Liver (tissue), 8 donors: ENCODE measurements at regions not wholly inside any gene's neighbourhood (a gene's known extent, or its start where the extent isn't known, plus 50 kb on each side); places are given as distances from the start of the nearest gene placed in this dataset.

Experiments
- DNase-seq: peaks from one replicate; pipeline ENCODE4 v3.0.0-alpha.2; 2017; ENCODE audit warnings: low spot score
- H3K27ac ChIP-seq, 2 donors: one replicate each; pipeline ENCODE4 v1.7.0; 2013; ENCODE audit warnings: inconsistent platforms in 2 of 2, low read length in 2 of 2, control low read depth in 1 of 2, low read depth in 1 of 2, mild to moderate bottlenecking in 1 of 2
- H3K27me3 ChIP-seq, 4 donors: one replicate each; pipeline versions ENCODE4 v1.6.1 to v1.7.0; 2013; ENCODE audit warnings: low read length in 3 of 4, inconsistent platforms in 1 of 4, mild to moderate bottlenecking in 1 of 4, moderate library complexity in 1 of 4; ENCODE audit not compliant: control insufficient read depth in 4 of 4, insufficient read depth in 4 of 4
- H3K36me3 ChIP-seq, 4 donors: one replicate each; pipeline versions ENCODE4 v1.6.1 to v1.7.0; 2013; ENCODE audit warnings: low read length in 3 of 4, mild to moderate bottlenecking in 3 of 4, low read depth in 1 of 4, moderate library complexity in 1 of 4; ENCODE audit not compliant: control insufficient read depth in 4 of 4, insufficient read depth in 3 of 4
- H3K4me1 ChIP-seq, 4 donors: one replicate each; pipeline versions ENCODE4 v1.6.1 to v1.7.0; 2013; ENCODE audit warnings: low read length in 3 of 4, mild to moderate bottlenecking in 3 of 4, moderate library complexity in 1 of 4; ENCODE audit not compliant: control insufficient read depth in 4 of 4, insufficient read depth in 4 of 4
- H3K4me3 ChIP-seq, 3 donors: one replicate each; pipeline versions ENCODE4 v1.6.1 to v1.7.0; 2013; ENCODE audit warnings: low read length in 3 of 3, control low read depth in 1 of 3, low read depth in 1 of 3, mild to moderate bottlenecking in 1 of 3
- H3K9ac ChIP-seq, 2 donors: one replicate each; pipeline ENCODE4 v1.7.0; 2013; ENCODE audit warnings: low read length in 2 of 2, mild to moderate bottlenecking in 2 of 2, moderate library complexity in 2 of 2, control low read depth in 1 of 2, low read depth in 1 of 2
- H3K9me3 ChIP-seq, 4 donors: one replicate each; pipeline versions ENCODE4 v1.6.1 to v1.7.0; 2013; ENCODE audit warnings: low read length in 3 of 4; ENCODE audit not compliant: control insufficient read depth in 4 of 4
- CTCF ChIP-seq: fragments of 150-350 bp; IDR thresholded peaks from 2 replicates; pipeline ENCODE4 v1.5.1; 2017; ENCODE audit warnings: improper control_type of control experiment, low read depth, low read length; ENCODE audit not compliant: missing input control
- EGR1 ChIP-seq, 2 donors: IDR thresholded peaks; 2 replicates each; pipeline ENCODE4 v1.6.1; 2016 to 2018; ENCODE audit warnings: antibody characterized with exemption in 2 of 2, low read depth in 2 of 2
- FOXA1 ChIP-seq: IDR thresholded peaks from 2 replicates; pipeline ENCODE4 v1.6.1; 2016; ENCODE audit warnings: antibody characterized with exemption
- FOXA2 ChIP-seq: IDR thresholded peaks from 2 replicates; pipeline ENCODE4 v1.6.1; 2016; ENCODE audit warnings: antibody characterized with exemption
- GABPA ChIP-seq, 2 donors: IDR thresholded peaks in 1 of 2; conservative IDR thresholded peaks in 1 of 2; 2 replicates each; pipeline ENCODE4 v1.6.1; 2016; ENCODE audit warnings: antibody characterized with exemption in 2 of 2, mild to moderate bottlenecking in 1 of 2, moderate library complexity in 1 of 2
- HNF4A ChIP-seq, 2 donors: conservative IDR thresholded peaks; 2 replicates each; pipeline ENCODE4 v1.6.1; 2016; ENCODE audit warnings: antibody characterized with exemption in 2 of 2, mild to moderate bottlenecking in 2 of 2
- HNF4G ChIP-seq: IDR thresholded peaks from 2 replicates; pipeline ENCODE4 v1.6.1; 2016; ENCODE audit warnings: antibody characterized with exemption
- JUND ChIP-seq, 2 donors: IDR thresholded peaks; 2 replicates each; pipeline ENCODE4 v1.6.1; 2016; ENCODE audit warnings: antibody characterized with exemption in 2 of 2
- MAX ChIP-seq: IDR thresholded peaks from 2 replicates; pipeline ENCODE4 v1.6.1; 2016; ENCODE audit warnings: antibody characterized with exemption
- NR2F2 ChIP-seq: IDR thresholded peaks from 2 replicates; pipeline ENCODE4 v1.6.1; 2016; ENCODE audit warnings: antibody characterized with exemption
- RAD21 ChIP-seq, 2 donors: IDR thresholded peaks; 2 replicates each; pipeline ENCODE4 v1.6.1; 2016; ENCODE audit warnings: antibody characterized with exemption in 2 of 2, mild to moderate bottlenecking in 2 of 2
- REST ChIP-seq: IDR thresholded peaks from 2 replicates; pipeline ENCODE4 v1.6.1; 2016; ENCODE audit warnings: antibody characterized with exemption, mild to moderate bottlenecking
- RXRA ChIP-seq, 2 donors: IDR thresholded peaks; 2 replicates each; pipeline ENCODE4 v1.6.1; 2017 to 2018; ENCODE audit warnings: antibody characterized with exemption in 2 of 2, mild to moderate bottlenecking in 1 of 2
- WGBS: extraction: QIAGEN DNeasy Blood & Tissue Kit; methylation state at CpG from one replicate; pipeline ENCODE4 v1.1.7; 2013; 5-methylcytosine and 5-hydroxymethylcytosine counted together
- donor health status: healthy.
- donor health status: healthy.
- donor health status: healthy.
- donor health status: healthy.
- donor health status: healthy.

GRCh38 chr1:192735298-192735915, 73.4 kb upstream of the RGS2 start (continued):
- no peak for TF ChIP-seq FOXA1

GRCh38 chr1:192737306-192737705, 71.5 kb upstream of the RGS2 start:
- no peak overlapping the region for H3K9ac ChIP-seq
- H3K4me1 ChIP-seq = no peaks in the 10 kb centered on the region
- H3K9me3 ChIP-seq = no peaks in the 10 kb centered on the region
- no peak for DNase-seq
- H3K4me3 ChIP-seq = no peak overlapping the region
- no peak overlapping the region for H3K27ac ChIP-seq
- WGBS = 67% methylated on average over 6 of the region's 6 CpGs
- TF ChIP-seq HNF4A (conservative IDR thresholded peaks at IDR 0.05) (no peak), RAD21 (IDR thresholded peaks at IDR 0.05) (peak in 1 of 2 donors; percentile 3)
- H3K36me3 ChIP-seq = no peaks in the 10 kb centered on the region
- H3K27me3 ChIP-seq = no peaks in the 10 kb centered on the region

- TF ChIP-seq EGR1 (IDR thresholded peaks at IDR 0.05; ENCODE audit: low read depth in 2 of 2) = no peak
- no peak for TF ChIP-seq NR2F2
- no peak for TF ChIP-seq MAX
- no peak for TF ChIP-seq JUND (IDR thresholded peaks at IDR 0.05)
- Histone ChIP-seq H3K9me3 (no peaks in the 10 kb centered on the region), H3K27ac (no peak overlapping the region), H3K36me3 (no peaks in the 10 kb centered on the region), H3K9ac (no peak overlapping the region), H3K4me1 (no peaks in the 10 kb centered on the region), H3K27me3 (no peaks in the 10 kb centered on the region), H3K4me3 (no peak overlapping the region)
- 96% methylated on average over 11 of the region's 11 CpGs for WGBS
- no peak for DNase-seq
These were observed 69.2 kb upstream of the RGS2 start for GRCh38 chr1:192739476-192740184.

GRCh38 chr1:192740214-192740613, 68.6 kb upstream of the RGS2 start:
- Histone ChIP-seq H3K27ac (no peak overlapping the region), H3K36me3 (no peaks in the 10 kb centered on the region), H3K4me1 (no peaks in the 10 kb centered on the region), H3K9ac (no peak overlapping the region), H3K9me3 (no peaks in the 10 kb centered on the region), H3K4me3 (no peak overlapping the region), H3K27me3 (no peaks in the 10 kb centered on the region)
- DNase-seq = no peak
- WGBS = 94% methylated on average over 1 of the region's 1 CpG
- TF ChIP-seq JUND (IDR thresholded peaks at IDR 0.05) (no peak), EGR1 (IDR thresholded peaks at IDR 0.05; ENCODE audit: low read depth in 2 of 2) (no peak), GABPA (IDR thresholded peaks at IDR 0.05 in 1 of 2, conservative IDR thresholded peaks at IDR 0.05 in 1 of 2) (no peak), MAX (no peak), FOXA2 (no peak), RAD21 (IDR thresholded peaks at IDR 0.05) (no peak), HNF4G (no peak)

- H3K9me3 ChIP-seq = no peaks in the 10 kb centered on the region
- no peak overlapping the region for H3K27ac ChIP-seq
- H3K27me3 ChIP-seq = no peaks in the 10 kb centered on the region
- no peak overlapping the region for H3K9ac ChIP-seq
- DNase-seq = no peak
- no peaks in the 10 kb centered on the region for H3K4me1 ChIP-seq
- H3K36me3 ChIP-seq = no peaks in the 10 kb centered on the region
- WGBS = 93% methylated on average over 3 of the region's 3 CpGs
- no peak overlapping the region for H3K4me3 ChIP-seq
- no peak for TF ChIP-seq MAX
- TF ChIP-seq RXRA (IDR thresholded peaks at IDR 0.05) = no peak
- no peak for TF ChIP-seq REST
- no peak for TF ChIP-seq FOXA1
- no peak for TF ChIP-seq EGR1 (IDR thresholded peaks at IDR 0.05; ENCODE audit: low read depth in 2 of 2)
- TF ChIP-seq CTCF = no peak
- no peak for TF ChIP-seq NR2F2
These were observed 67.7 kb upstream of the RGS2 start for GRCh38 chr1:192741095-192741494.
